H9 (cell line): ENCODE measurements at regions not wholly inside any gene's neighbourhood (a gene's known extent, or its start where the extent isn't known, plus 50 kb on each side); places are given as distances from the start of the nearest gene placed in this dataset.

Source experiments
- DNase-seq: peaks from one replicate; pipeline ENCODE4 v3.0.0-alpha.2; 2017
- H2AFZ ChIP-seq: one replicate; pipeline ENCODE4 v1.6.1; 2013; ENCODE audit warnings: mild to moderate bottlenecking, low read length, control low read depth, moderate library complexity
- H2AK5ac ChIP-seq: 2 replicates; pipeline ENCODE4 v1.6.1; 2013; ENCODE audit warnings: low read length, control low read depth, mixed read lengths; ENCODE audit not compliant: insufficient read length
- H2BK120ac ChIP-seq: one replicate; pipeline ENCODE4 v1.6.1; 2013; ENCODE audit warnings: low read depth, mild to moderate bottlenecking, low read length, control low read depth, inconsistent platforms; ENCODE audit not compliant: poor library complexity, severe bottlenecking
- H2BK12ac ChIP-seq: 2 replicates; pipeline ENCODE4 v1.6.1; 2013; ENCODE audit warnings: low read length, control low read depth, mixed read lengths, low read depth; ENCODE audit not compliant: insufficient read length
- H2BK15ac ChIP-seq: 2 replicates; pipeline ENCODE4 v1.6.1; 2013; ENCODE audit warnings: low read depth, low read length, control low read depth
- H2BK20ac ChIP-seq: one replicate; pipeline ENCODE4 v1.6.1; 2013; ENCODE audit warnings: low read depth, mild to moderate bottlenecking, low read length, control low read depth, inconsistent platforms; ENCODE audit not compliant: poor library complexity, severe bottlenecking
- H2BK5ac ChIP-seq: 2 replicates; pipeline ENCODE4 v1.6.1; 2013; ENCODE audit warnings: low read length, control low read depth, mixed read lengths; ENCODE audit not compliant: insufficient read length
- H3K14ac ChIP-seq: 2 replicates; pipeline ENCODE4 v1.6.1; 2013; ENCODE audit warnings: low read length, control low read depth; ENCODE audit not compliant: insufficient read depth
- H3K18ac ChIP-seq: 2 replicates; pipeline ENCODE4 v1.6.1; 2013; ENCODE audit warnings: low read depth, mild to moderate bottlenecking, mixed read lengths, low read length, control low read depth; ENCODE audit not compliant: insufficient read length
- H3K23ac ChIP-seq: 2 replicates; pipeline ENCODE4 v1.6.1; 2013; ENCODE audit warnings: low read length, control low read depth, mixed read lengths, low read depth; ENCODE audit not compliant: insufficient read length
- H3K23me2 ChIP-seq: 2 replicates; pipeline ENCODE4 v1.6.1; 2013; ENCODE audit warnings: low read depth, mild to moderate bottlenecking, mixed read lengths, low read length, control low read depth; ENCODE audit not compliant: insufficient read length, poor library complexity, severe bottlenecking
- H3K27ac ChIP-seq: 2 replicates; pipeline ENCODE4 v1.5.1; 2013; ENCODE audit warnings: low read length, control low read depth, mixed read lengths, low read depth; ENCODE audit not compliant: insufficient read length
- H3K27me3 ChIP-seq: 2 replicates; pipeline ENCODE4 v1.6.1; 2013; ENCODE audit warnings: low read length, control low read depth, inconsistent platforms; ENCODE audit not compliant: insufficient read depth
- H3K4ac ChIP-seq: 2 replicates; pipeline ENCODE4 v1.6.1; 2013; ENCODE audit warnings: low read depth, mild to moderate bottlenecking, control low read depth, inconsistent platforms, low read length, moderate library complexity
- H3K4me1 ChIP-seq: 2 replicates; pipeline ENCODE4 v1.6.1; 2013; ENCODE audit warnings: low read length, control low read depth, inconsistent platforms; ENCODE audit not compliant: insufficient read depth
- H3K4me2 ChIP-seq: 2 replicates; pipeline ENCODE4 v1.6.1; 2013; ENCODE audit warnings: low read length, control low read depth, mixed read lengths; ENCODE audit not compliant: insufficient read length, insufficient read depth
- H3K56ac ChIP-seq: 2 replicates; pipeline ENCODE4 v1.6.1; 2013; ENCODE audit warnings: low read depth, mild to moderate bottlenecking, mixed read lengths, low read length, control low read depth; ENCODE audit not compliant: insufficient read length
- H3K79me1 ChIP-seq: 2 replicates; pipeline ENCODE4 v1.6.1; 2013; ENCODE audit warnings: low read depth, mild to moderate bottlenecking, moderate library complexity, low read length, control low read depth, inconsistent platforms; ENCODE audit not compliant: insufficient read depth, poor library complexity, severe bottlenecking
- H3K79me2 ChIP-seq: 2 replicates; pipeline ENCODE4 v1.6.1; 2013; ENCODE audit warnings: low read length, control low read depth, inconsistent platforms; ENCODE audit not compliant: insufficient read depth
- H3K9ac ChIP-seq: 2 replicates; pipeline ENCODE4 v1.6.1; 2013; ENCODE audit warnings: low read length, control low read depth, mixed read lengths; ENCODE audit not compliant: insufficient read length; ENCODE audit errors: extremely low read depth
- H3K9me3 ChIP-seq: one replicate; pipeline ENCODE4 v1.6.1; 2013; ENCODE audit warnings: low read depth, low read length, inconsistent platforms; ENCODE audit not compliant: control insufficient read depth
- H3T11ph ChIP-seq: one replicate; pipeline ENCODE4 v1.6.1; 2013; ENCODE audit warnings: mild to moderate bottlenecking, low read length, control low read depth, inconsistent platforms
- H4K20me1 ChIP-seq: one replicate; pipeline ENCODE4 v1.6.1; 2013; ENCODE audit not compliant: control insufficient read depth, insufficient read length, insufficient read depth
- H4K5ac ChIP-seq: 2 replicates; pipeline ENCODE4 v1.6.1; 2013; ENCODE audit warnings: low read depth, mild to moderate bottlenecking, mixed read lengths, low read length, control low read depth; ENCODE audit not compliant: insufficient read length
- H4K8ac ChIP-seq: replicated peaks from 2 replicates; pipeline ENCODE4 v1.6.1; 2013; ENCODE audit warnings: low read length, control low read depth, mixed read lengths, low read depth; ENCODE audit not compliant: insufficient read length
- H4K91ac ChIP-seq: 2 replicates; pipeline ENCODE4 v1.6.1; 2013; ENCODE audit warnings: low read depth, mild to moderate bottlenecking, moderate library complexity, mixed read lengths, low read length, control low read depth; ENCODE audit not compliant: insufficient read length
- H3K27ac Mint-ChIP-seq, 3 experiments: 2 replicates in 2 of 3; 3 replicates in 1 of 3; pipeline ENCODE4 v1.8.0; 2020 to 2021; ENCODE audit warnings: mixed read lengths in 3 of 3, mild to moderate bottlenecking in 1 of 3, moderate library complexity in 1 of 3
- H3K27me3 Mint-ChIP-seq: 2 replicates; pipeline ENCODE4 v1.8.0; 2021; ENCODE audit warnings: low read depth, mild to moderate bottlenecking, moderate library complexity, mixed read lengths
- H3K36me3 Mint-ChIP-seq, 3 experiments: 2 replicates in 2 of 3; 3 replicates in 1 of 3; pipeline ENCODE4 v1.8.0; 2020 to 2021; ENCODE audit warnings: low read depth in 3 of 3, mixed read lengths in 3 of 3; ENCODE audit not compliant: insufficient read depth in 1 of 3
- H3K4me1 Mint-ChIP-seq, 2 experiments: 2 replicates each; pipeline ENCODE4 v1.8.0; 2020; ENCODE audit warnings: mixed read lengths in 2 of 2
- H3K4me3 Mint-ChIP-seq, 2 experiments: 2 replicates in 1 of 2; 3 replicates in 1 of 2; pipeline ENCODE4 v1.8.0; 2020 to 2021; ENCODE audit warnings: mild to moderate bottlenecking in 2 of 2, mixed read lengths in 2 of 2, moderate library complexity in 1 of 2
- H3K9me3 Mint-ChIP-seq, 2 experiments: 2 replicates in 1 of 2; 3 replicates in 1 of 2; pipeline ENCODE4 v1.8.0; 2020; ENCODE audit warnings: mild to moderate bottlenecking in 2 of 2, mixed read lengths in 2 of 2, moderate library complexity in 1 of 2
- CTCF ChIP-seq: fragments of 200-600 bp; sonication (generic); conservative IDR thresholded peaks from 3 replicates; pipeline ENCODE4 v1.8.0; 2021; ENCODE audit warnings: antibody characterized with exemption, mild to moderate bottlenecking

DNA sequence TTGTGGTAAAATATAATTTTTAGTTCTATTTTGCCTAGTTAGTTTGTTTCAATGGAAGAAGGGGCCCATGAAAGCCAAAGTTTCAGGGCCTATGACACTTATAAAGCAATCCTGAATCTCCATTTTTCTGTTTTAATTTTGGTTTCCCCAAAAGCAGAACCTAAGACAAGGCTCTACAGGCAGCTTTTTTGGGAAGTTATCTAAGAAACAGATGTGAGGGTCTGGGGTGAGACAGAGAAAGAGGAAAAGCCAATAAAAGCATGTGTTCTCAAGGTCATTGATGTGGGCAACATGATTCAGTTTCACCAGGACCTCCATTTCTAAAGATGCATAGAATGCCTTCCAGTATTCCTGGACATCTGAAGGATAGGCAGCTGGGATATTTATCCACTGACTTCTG lies 598.5 kb downstream of the PDCD6IP start:
- H3K27me3 ChIP-seq: no peaks in the 10 kb centered on the region
- H3K4me1 Mint-ChIP-seq: no peaks in the 10 kb centered on the region
- H3K79me2 ChIP-seq: no peaks in the 10 kb centered on the region
- no peak overlapping the region for H3K27ac Mint-ChIP-seq
- no peaks in the 10 kb centered on the region for H4K20me1 ChIP-seq
- H4K91ac ChIP-seq: no peak overlapping the region
- no peak overlapping the region for H2BK15ac ChIP-seq
- no peak overlapping the region for H3K56ac ChIP-seq
- peaks cover 3 to 6% of the 10 kb centered on the region in 2 experiments; a peak in 2 of 5 replicates for H3K9me3 Mint-ChIP-seq
- H3K27me3 Mint-ChIP-seq: peaks cover 2% of the 10 kb centered on the region; the same call in 1 of the 2 replicates
- H3K27ac ChIP-seq: no peak overlapping the region
- no peak overlapping the region for H2BK5ac ChIP-seq
- H3K79me1 ChIP-seq: no peaks in the 10 kb centered on the region
- peaks cover 0 to 1% (median 0%) of the 10 kb centered on the region in 3 experiments; a peak in 2 of 7 replicates for H3K36me3 Mint-ChIP-seq
- H3K9ac ChIP-seq: no peak overlapping the region
- no peak overlapping the region for H2BK20ac ChIP-seq
- H2AK5ac ChIP-seq: no peak overlapping the region
- no peaks in the 10 kb centered on the region for H3K4me1 ChIP-seq
- no peak overlapping the region for H3K14ac ChIP-seq
- no peaks in the 10 kb centered on the region for H3K9me3 ChIP-seq
- H4K8ac ChIP-seq: no peak overlapping the region
- H3K4me3 Mint-ChIP-seq: no peak overlapping the region
- no peak for TF ChIP-seq CTCF
- no peak overlapping the region for H3K4me2 ChIP-seq
- H3K18ac ChIP-seq: no peak overlapping the region
- no peak overlapping the region for H3K4ac ChIP-seq
- no peak overlapping the region for H3T11ph ChIP-seq
- no peak overlapping the region for H3K23ac ChIP-seq
- H2BK120ac ChIP-seq: no peak overlapping the region
- no peaks in the 10 kb centered on the region for H3K23me2 ChIP-seq
- no peak overlapping the region for H4K5ac ChIP-seq
- H2BK12ac ChIP-seq: no peak overlapping the region
- DNase-seq: no peak
- no peak overlapping the region for H2AFZ ChIP-seq
